ENCODE measurements at regions not wholly inside any gene's neighbourhood (a gene's known extent, or its start where the extent isn't known, plus 50 kb on each side); places are given as distances from the start of the nearest gene placed in this dataset.

GRCh38 chr5:52657247-52657645 lies 130.5 kb upstream of the ITGA1 start:
- TF ChIP-seq POLR2AphosphoS5 (IDR thresholded peaks at IDR 0.05), result no peak
- TF ChIP-seq CTCF (IDR thresholded peaks at IDR 0.05), result peak in 2 of 3 donors; percentile 43 to 48
- no peak for TF ChIP-seq POLR2A (IDR thresholded peaks at IDR 0.05)
